ENCODE measurements at regions not wholly inside any gene's neighbourhood (a gene's known extent, or its start where the extent isn't known, plus 50 kb on each side); places are given as distances from the start of the nearest gene placed in this dataset.

GRCh38 chr10:89887830-89888229 is 186.4 kb downstream of the KIF20B start:
- no peak for DNase-seq

- no peak for DNase-seq
These were observed 187.1 kb downstream of the KIF20B start for GRCh38 chr10:89888321-89889070.

- no peak for DNase-seq
These were observed 188.2 kb downstream of the KIF20B start for GRCh38 chr10:89889606-89890005.

GRCh38 chr10:89891006-89891535 is 189.7 kb downstream of the KIF20B start:
- no peak for DNase-seq

GRCh38 chr10:89894051-89894450 is 192.7 kb downstream of the KIF20B start:
- no peak for DNase-seq

GRCh38 chr10:89900554-89900953 is 199.2 kb downstream of the KIF20B start:
- DNase-seq, result no peak

- no peak for DNase-seq
These were observed 200.5 kb downstream of the KIF20B start for GRCh38 chr10:89901895-89902294.

GRCh38 chr10:89904755-89905154 is 203.4 kb downstream of the KIF20B start:
- DNase-seq, result peak in 1 of 5 donors; percentile 23

- DNase-seq, result no peak
These were observed 208.4 kb downstream of the KIF20B start for GRCh38 chr10:89909752-89910151.

- DNase-seq, result no peak
These were observed 213.6 kb downstream of the KIF20B start for GRCh38 chr10:89915021-89915420.

GRCh38 chr10:89915968-89916367 is 214.6 kb downstream of the KIF20B start:
- no peak for DNase-seq

- DNase-seq, result no peak
These were observed 215.3 kb downstream of the KIF20B start for GRCh38 chr10:89916468-89917215.

- no peak for DNase-seq
These were observed 220.0 kb downstream of the KIF20B start for GRCh38 chr10:89921403-89921802.

GRCh38 chr10:89923661-89924060 is 222.3 kb downstream of the KIF20B start:
- DNase-seq, result no peak

GRCh38 chr10:89924261-89924660 is 222.9 kb downstream of the KIF20B start:
- no peak for DNase-seq

GRCh38 chr10:89926736-89927135 is 225.3 kb downstream of the KIF20B start:
- DNase-seq, result no peak

GRCh38 chr10:89929282-89930026 is 228.1 kb downstream of the KIF20B start:
- no peak for DNase-seq

- no peak for DNase-seq
These were observed 236.1 kb downstream of the KIF20B start for GRCh38 chr10:89937494-89937893.

- no peak for DNase-seq
These were observed 238.7 kb downstream of the KIF20B start for GRCh38 chr10:89940076-89940475.

- DNase-seq, result no peak
These were observed 240.8 kb downstream of the KIF20B start for GRCh38 chr10:89942217-89942616.

- DNase-seq, result no peak
These were observed 242.7 kb downstream of the KIF20B start for GRCh38 chr10:89944138-89944537.

- DNase-seq, result peak in 1 of 5 donors; percentile 2
These were observed 244.7 kb downstream of the KIF20B start for GRCh38 chr10:89946106-89946505.

GRCh38 chr10:89949496-89949895 is 248.1 kb downstream of the KIF20B start:
- DNase-seq, result no peak

All from T-helper 1 cell (primary cell).